ENCODE measurements at regions not wholly inside any gene's neighbourhood (a gene's known extent, or its start where the extent isn't known, plus 50 kb on each side); places are given as distances from the start of the nearest gene placed in this dataset.

DNA sequence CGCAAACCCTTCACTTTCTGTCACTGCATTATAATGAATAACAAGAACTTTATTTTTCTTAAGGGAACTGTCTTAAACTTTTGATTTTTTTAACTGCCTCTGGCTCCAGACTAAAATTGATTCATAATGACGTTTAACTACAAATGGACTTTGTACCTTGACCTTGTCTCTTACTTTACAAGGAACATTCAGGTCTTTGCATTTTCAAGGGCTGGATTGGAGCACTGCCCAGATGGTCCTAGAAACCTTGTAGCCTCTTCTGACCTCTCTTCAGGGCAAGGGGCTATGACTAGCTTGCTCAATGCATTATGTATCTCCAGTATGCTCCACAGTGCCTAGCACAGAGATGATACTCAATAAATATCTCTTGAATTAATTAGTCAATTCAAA is 612.6 kb upstream of the CLINT1 start:
- ChIA-PET POLR2A (ENCODE audit: unreplicated experiment) (no interaction called here), CTCF (no interaction called here)
- no peak overlapping the region for H3K4me3 ChIP-seq (ENCODE audit: low read length)
- peaks cover 6% of the 10 kb centered on the region; the same call in 1 of the 2 replicates for H3K4me1 ChIP-seq (ENCODE audit: insufficient read depth, low read length)
- H3F3A ChIP-seq (ENCODE audit: low read length, unreplicated experiment), result no peaks in the 10 kb centered on the region
- H3K9me2 ChIP-seq (replicated peaks; ENCODE audit: low read length), result no peaks in the 10 kb centered on the region
- no peaks in the 10 kb centered on the region for H3K27me3 ChIP-seq (ENCODE audit: low read length)
- intact Hi-C loops (cut with micrococcal nuclease), result no loop called here
- no peak overlapping the region for H3K27ac ChIP-seq (ENCODE audit: low read length)
- no peaks in the 10 kb centered on the region for H3K36me3 ChIP-seq (ENCODE audit: low read depth, low read length)
- no TSS peak for BruUV-seq (replicated peaks)
- TF ChIP-seq, protein P1, sequence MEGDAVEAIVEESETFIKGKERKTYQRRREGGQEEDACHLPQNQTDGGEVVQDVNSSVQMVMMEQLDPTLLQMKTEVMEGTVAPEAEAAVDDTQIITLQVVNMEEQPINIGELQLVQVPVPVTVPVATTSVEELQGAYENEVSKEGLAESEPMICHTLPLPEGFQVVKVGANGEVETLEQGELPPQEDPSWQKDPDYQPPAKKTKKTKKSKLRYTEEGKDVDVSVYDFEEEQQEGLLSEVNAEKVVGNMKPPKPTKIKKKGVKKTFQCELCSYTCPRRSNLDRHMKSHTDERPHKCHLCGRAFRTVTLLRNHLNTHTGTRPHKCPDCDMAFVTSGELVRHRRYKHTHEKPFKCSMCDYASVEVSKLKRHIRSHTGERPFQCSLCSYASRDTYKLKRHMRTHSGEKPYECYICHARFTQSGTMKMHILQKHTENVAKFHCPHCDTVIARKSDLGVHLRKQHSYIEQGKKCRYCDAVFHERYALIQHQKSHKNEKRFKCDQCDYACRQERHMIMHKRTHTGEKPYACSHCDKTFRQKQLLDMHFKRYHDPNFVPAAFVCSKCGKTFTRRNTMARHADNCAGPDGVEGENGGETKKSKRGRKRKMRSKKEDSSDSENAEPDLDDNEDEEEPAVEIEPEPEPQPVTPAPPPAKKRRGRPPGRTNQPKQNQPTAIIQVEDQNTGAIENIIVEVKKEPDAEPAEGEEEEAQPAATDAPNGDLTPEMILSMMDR (conservative IDR thresholded peaks at IDR 0.05; ENCODE audit: low read depth, low read length), result no peak
- no peak for TF ChIP-seq EZH2 (IDR thresholded peaks at IDR 0.05; ENCODE audit: low read length, unreplicated experiment)
- no peak for TF ChIP-seq EZH2phosphoT487 (IDR thresholded peaks at IDR 0.05; ENCODE audit: borderline replicate concordance, low read length)
- H3K4me2 ChIP-seq (ENCODE audit: low read length), result no peak overlapping the region
- no peak overlapping the region for H2AFZ ChIP-seq (ENCODE audit: low read length)
- ATAC-seq (no peak), DNase-seq (no peak)
- no peak overlapping the region for H3K9ac ChIP-seq (ENCODE audit: low read length)
- no peaks in the 10 kb centered on the region for H3K9me3 ChIP-seq (ENCODE audit: low read length)
- no peaks in the 10 kb centered on the region for H4K20me1 ChIP-seq (ENCODE audit: low read length)
- H3K79me2 ChIP-seq (ENCODE audit: low read length), result no peaks in the 10 kb centered on the region

DNA sequence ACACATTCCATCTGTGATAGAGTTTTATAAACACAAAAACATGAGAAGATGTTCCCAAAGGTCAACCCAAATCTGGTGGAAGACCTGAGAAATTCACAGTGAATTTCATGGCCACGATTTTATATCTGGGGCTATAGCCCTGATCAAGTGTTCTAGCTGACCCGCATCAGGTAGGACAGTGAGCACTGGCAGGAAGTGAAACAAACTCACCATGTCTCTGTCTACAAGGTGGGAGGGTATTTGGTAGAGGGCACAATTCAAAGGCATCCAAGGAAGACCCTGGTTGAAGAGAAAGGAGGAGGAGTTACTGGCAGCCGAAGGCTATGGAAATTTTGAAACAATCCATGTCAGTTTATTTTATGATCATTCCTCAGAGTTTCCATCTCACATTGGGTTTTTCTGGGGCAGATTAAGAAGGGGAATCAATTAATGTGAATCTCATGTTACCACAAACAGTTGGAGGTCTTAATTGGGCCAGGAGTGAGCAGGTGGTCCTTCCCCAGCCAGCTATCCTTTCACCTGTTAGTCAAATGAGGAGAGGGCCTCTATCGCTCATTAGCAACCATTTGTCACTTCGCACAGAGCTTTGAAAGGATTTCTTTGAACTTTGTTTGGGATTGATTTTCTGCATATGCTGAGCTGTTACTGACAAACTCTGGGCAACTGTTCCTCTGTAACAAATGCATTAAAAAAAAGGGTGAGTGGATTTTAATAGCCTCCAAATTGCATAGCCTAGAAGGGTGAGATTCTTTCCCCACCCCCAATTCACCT is 612.0 kb upstream of the CLINT1 start:
- no peaks in the 10 kb centered on the region for H3K36me3 ChIP-seq (ENCODE audit: low read depth, low read length)
- POLR2A ChIA-PET (ENCODE audit: unreplicated experiment), result no interaction called here
- no peak for ATAC-seq
- H3K27ac ChIP-seq (ENCODE audit: low read length), result no peak overlapping the region
- CTCF ChIA-PET, result no interaction called here
- H3K27me3 ChIP-seq (ENCODE audit: low read length), result no peaks in the 10 kb centered on the region
- H2AFZ ChIP-seq (ENCODE audit: low read length), result no peak overlapping the region
- H3K9me3 ChIP-seq (ENCODE audit: low read length), result no peaks in the 10 kb centered on the region
- peaks cover 6% of the 10 kb centered on the region; the same call in 1 of the 2 replicates for H3K4me1 ChIP-seq (ENCODE audit: insufficient read depth, low read length)
- H3K9ac ChIP-seq (ENCODE audit: low read length), result no peak overlapping the region
- H3K79me2 ChIP-seq (ENCODE audit: low read length), result no peaks in the 10 kb centered on the region
- no peaks in the 10 kb centered on the region for H4K20me1 ChIP-seq (ENCODE audit: low read length)
- DNase-seq, result no peak
- H3F3A ChIP-seq (ENCODE audit: low read length, unreplicated experiment), result no peaks in the 10 kb centered on the region
- no peak overlapping the region for H3K4me2 ChIP-seq (ENCODE audit: low read length)
- no peak overlapping the region for H3K4me3 ChIP-seq (ENCODE audit: low read length)
- no TSS peak for BruUV-seq (replicated peaks)
- TF ChIP-seq EZH2phosphoT487 (IDR thresholded peaks at IDR 0.05; ENCODE audit: borderline replicate concordance, low read length) (no peak), EZH2 (IDR thresholded peaks at IDR 0.05; ENCODE audit: low read length, unreplicated experiment) (no peak)
- TF ChIP-seq, protein P1 (conservative IDR thresholded peaks at IDR 0.05; ENCODE audit: low read depth, low read length), result no peak
- H3K9me2 ChIP-seq (replicated peaks; ENCODE audit: low read length), result no peaks in the 10 kb centered on the region
- intact Hi-C loops (cut with micrococcal nuclease), result no loop called here

DNA sequence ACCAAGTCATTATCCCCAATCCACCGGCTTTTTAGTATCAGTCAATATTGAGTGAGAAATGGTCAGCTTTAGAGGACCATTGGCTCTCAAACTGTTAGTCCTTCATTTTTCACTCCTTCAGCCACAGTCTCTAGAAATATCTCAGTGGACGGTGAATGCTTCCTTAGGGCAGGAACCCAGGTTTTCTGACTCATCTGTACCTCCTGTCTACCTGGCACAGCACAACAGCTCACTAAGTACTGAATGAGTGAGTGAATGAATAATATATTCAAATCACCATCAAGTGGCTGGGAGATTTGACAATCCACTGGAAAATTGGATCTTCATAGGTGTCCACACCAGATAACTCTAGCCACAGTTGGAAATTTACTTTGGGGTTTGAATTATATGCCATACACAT is 609.5 kb upstream of the CLINT1 start:
- DNase-seq (peak; percentile 37), ATAC-seq (no peak)
- H3K4me3 ChIP-seq (ENCODE audit: low read length), result no peak overlapping the region
- H2AFZ ChIP-seq (ENCODE audit: low read length), result no peak overlapping the region
- no peaks in the 10 kb centered on the region for H3K9me3 ChIP-seq (ENCODE audit: low read length)
- no TSS peak for BruUV-seq (replicated peaks)
- TF ChIP-seq EZH2phosphoT487 (IDR thresholded peaks at IDR 0.05; ENCODE audit: borderline replicate concordance, low read length), result no peak
- no peak for TF ChIP-seq EZH2 (IDR thresholded peaks at IDR 0.05; ENCODE audit: low read length, unreplicated experiment)
- TF ChIP-seq, protein P1 (conservative IDR thresholded peaks at IDR 0.05; ENCODE audit: low read depth, low read length), result no peak
- ChIA-PET POLR2A (ENCODE audit: unreplicated experiment) (no interaction called here), CTCF (no interaction called here)
- no peaks in the 10 kb centered on the region for H3K27me3 ChIP-seq (ENCODE audit: low read length)
- H4K20me1 ChIP-seq (ENCODE audit: low read length), result no peaks in the 10 kb centered on the region
- peaks cover 6% of the 10 kb centered on the region; the same call in 1 of the 2 replicates for H3K4me1 ChIP-seq (ENCODE audit: insufficient read depth, low read length)
- H3K36me3 ChIP-seq (ENCODE audit: low read depth, low read length), result no peaks in the 10 kb centered on the region
- no peaks in the 10 kb centered on the region for H3F3A ChIP-seq (ENCODE audit: low read length, unreplicated experiment)
- intact Hi-C loops (cut with micrococcal nuclease), result no loop called here
- no peak overlapping the region for H3K9ac ChIP-seq (ENCODE audit: low read length)
- no peaks in the 10 kb centered on the region for H3K9me2 ChIP-seq (replicated peaks; ENCODE audit: low read length)
- no peak overlapping the region for H3K4me2 ChIP-seq (ENCODE audit: low read length)
- H3K27ac ChIP-seq (ENCODE audit: low read length), result no peak overlapping the region
- no peaks in the 10 kb centered on the region for H3K79me2 ChIP-seq (ENCODE audit: low read length)

All from PC-3 (cell line).